ENCODE measurements at regions not wholly inside any gene's neighbourhood (a gene's known extent, or its start where the extent isn't known, plus 50 kb on each side); places are given as distances from the start of the nearest gene placed in this dataset.

DNA sequence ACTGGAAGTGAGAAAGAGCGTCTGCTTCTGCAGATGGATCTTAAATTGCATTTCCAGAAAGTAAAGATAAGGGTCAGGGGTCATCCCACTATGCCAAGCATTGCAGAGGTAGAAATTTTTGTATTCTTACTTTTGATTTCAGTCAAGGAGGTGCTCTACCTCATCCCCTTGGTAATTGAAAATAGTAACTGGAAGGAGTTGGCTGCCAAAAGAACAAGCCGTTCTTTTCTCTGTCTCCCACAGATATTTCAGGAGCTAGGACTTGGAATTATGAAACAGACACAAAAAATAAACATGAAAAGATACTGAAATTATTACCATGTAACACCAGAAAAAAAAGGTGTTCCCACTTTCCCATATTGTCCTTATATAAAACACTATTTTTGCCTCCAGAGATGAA lies 309.9 kb upstream of the UMPS start:
- no peak overlapping the region for H3K4me3 ChIP-seq (ENCODE audit: low read depth, low read length)
- TF ChIP-seq, protein P1, sequence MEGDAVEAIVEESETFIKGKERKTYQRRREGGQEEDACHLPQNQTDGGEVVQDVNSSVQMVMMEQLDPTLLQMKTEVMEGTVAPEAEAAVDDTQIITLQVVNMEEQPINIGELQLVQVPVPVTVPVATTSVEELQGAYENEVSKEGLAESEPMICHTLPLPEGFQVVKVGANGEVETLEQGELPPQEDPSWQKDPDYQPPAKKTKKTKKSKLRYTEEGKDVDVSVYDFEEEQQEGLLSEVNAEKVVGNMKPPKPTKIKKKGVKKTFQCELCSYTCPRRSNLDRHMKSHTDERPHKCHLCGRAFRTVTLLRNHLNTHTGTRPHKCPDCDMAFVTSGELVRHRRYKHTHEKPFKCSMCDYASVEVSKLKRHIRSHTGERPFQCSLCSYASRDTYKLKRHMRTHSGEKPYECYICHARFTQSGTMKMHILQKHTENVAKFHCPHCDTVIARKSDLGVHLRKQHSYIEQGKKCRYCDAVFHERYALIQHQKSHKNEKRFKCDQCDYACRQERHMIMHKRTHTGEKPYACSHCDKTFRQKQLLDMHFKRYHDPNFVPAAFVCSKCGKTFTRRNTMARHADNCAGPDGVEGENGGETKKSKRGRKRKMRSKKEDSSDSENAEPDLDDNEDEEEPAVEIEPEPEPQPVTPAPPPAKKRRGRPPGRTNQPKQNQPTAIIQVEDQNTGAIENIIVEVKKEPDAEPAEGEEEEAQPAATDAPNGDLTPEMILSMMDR (IDR thresholded peaks at IDR 0.05; ENCODE audit: insufficient read depth, low read depth, low read length), result no peak
- DNase-seq (ENCODE audit: low read depth), result no peak

- TF ChIP-seq, protein P1 (IDR thresholded peaks at IDR 0.05; ENCODE audit: insufficient read depth, low read depth, low read length), result no peak
- no peak for DNase-seq (ENCODE audit: low read depth)
- no peak overlapping the region for H3K4me3 ChIP-seq (ENCODE audit: low read depth, low read length)
Observed at GRCh38 chr3:124422805-124423204, 307.4 kb upstream of the UMPS start.

DNA sequence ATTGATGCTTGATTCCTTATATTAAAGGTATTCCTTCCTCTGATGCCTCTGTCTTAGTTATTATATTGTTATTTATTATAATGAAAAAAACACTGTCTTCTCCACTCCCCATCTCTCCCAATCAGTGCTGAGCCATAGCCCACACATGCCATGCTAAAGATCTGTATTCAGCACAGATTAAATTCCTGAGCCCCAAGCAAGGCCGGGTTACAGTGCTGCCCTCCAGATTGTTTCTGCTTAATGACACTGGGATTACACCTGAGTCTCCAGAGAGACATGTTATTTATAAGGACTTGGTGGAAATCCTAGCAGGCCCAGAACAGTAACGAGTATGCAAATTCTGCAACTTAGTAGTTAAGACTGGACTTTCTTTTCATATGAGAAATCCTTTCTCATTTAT lies 305.9 kb upstream of the UMPS start:
- H3K4me3 ChIP-seq (ENCODE audit: low read depth, low read length), result no peak overlapping the region
- TF ChIP-seq, protein P1 (IDR thresholded peaks at IDR 0.05; ENCODE audit: insufficient read depth, low read depth, low read length), result no peak
- no peak for DNase-seq (ENCODE audit: low read depth)

DNA sequence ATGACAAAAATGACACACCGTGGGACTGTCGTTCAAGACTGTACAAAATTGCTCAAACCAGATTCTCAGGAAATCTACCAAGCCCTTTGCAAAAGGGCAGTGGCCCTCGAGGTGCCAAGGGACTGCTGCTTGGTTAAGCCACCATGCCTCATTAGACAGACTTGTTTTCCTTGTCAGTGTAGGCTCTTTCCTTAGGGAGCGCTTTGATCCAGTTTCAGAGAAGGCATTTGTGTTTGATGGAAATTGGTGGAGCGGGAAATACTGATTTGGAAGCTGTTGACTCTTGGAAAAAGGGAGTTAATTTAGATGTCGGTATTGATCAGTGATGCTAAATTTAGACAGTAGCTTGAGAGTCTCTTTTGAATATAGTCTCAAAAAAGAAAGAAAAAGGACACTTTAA lies 304.3 kb upstream of the UMPS start:
- TF ChIP-seq, protein P1 (IDR thresholded peaks at IDR 0.05; ENCODE audit: insufficient read depth, low read depth, low read length), result no peak
- DNase-seq (ENCODE audit: low read depth), result no peak
- H3K4me3 ChIP-seq (ENCODE audit: low read depth, low read length), result no peak overlapping the region

DNA sequence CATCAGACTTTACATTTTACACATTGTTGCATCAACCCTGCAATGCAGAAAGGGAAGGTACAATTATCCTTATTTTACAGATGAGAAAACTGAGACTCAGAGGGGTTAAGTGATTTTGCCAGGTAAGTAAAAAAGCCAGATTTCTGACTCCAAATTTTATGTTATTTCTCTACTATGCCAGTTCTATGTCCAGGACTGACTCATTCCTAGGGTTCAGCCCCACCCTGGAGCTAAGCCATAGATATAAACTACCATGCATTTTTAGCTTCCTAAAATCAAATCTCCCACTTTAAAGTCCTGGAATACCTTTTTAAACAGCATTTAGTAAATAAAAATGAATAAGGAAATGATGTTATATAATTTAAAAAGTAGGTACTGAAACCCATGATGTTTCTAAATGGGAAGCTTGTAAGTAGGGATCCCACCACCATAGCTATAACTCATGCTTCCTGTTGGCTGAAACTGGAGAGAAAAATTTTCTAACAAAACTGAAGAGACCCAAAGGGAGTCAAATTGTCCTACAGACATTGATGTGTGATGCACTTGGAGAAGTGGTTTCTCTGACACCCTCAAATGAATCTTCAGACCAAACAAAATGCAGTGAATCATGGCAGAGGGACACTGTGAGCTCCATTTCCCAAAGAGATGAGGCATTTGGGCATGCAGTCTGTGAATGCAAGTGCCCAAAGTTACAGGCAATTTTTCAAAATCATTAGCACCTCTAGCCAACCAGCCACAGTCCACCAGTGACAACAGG lies 301.7 kb upstream of the UMPS start:
- TF ChIP-seq, protein P1 (IDR thresholded peaks at IDR 0.05; ENCODE audit: insufficient read depth, low read depth, low read length), result no peak
- no peak overlapping the region for H3K4me3 ChIP-seq (ENCODE audit: low read depth, low read length)
- no peak for DNase-seq (ENCODE audit: low read depth)

DNA sequence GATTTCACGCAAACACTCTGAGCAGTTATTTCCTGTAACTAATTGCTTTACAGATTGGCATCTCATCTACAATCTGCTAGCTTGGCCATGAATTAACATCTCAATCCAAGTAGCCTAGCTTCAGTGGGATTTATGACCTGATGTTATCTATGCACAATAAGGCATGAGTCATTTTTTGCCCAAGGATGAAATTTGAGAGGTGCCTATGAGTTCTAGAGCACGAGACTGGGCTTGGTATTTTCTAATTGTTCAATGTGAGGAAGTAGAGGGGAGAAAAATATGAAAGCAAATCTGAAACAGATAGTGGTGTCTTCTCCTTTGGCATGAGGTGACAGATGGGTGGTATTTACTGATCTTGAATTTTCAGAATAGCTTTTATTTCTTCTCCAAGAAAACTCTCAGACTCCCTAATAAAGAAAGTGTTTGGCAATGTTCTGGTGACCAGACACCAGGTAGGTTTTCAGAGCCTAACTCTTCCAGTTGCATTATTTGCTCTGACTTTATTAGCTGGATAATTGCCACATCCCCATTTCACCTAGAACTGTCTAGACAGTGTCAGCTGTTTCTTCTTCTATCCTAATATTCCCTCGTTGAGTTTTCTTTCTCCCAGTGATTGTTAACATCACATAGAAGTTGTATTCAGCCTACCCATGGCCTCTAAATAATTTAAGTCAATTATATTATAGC lies 301.0 kb upstream of the UMPS start:
- TF ChIP-seq, protein P1 (IDR thresholded peaks at IDR 0.05; ENCODE audit: insufficient read depth, low read depth, low read length), result no peak

More for the DNA sequence above, 301.0 kb upstream of the UMPS start:
- no peak overlapping the region for H3K4me3 ChIP-seq (ENCODE audit: low read depth, low read length)
- peak; percentile 53 for DNase-seq (ENCODE audit: low read depth)
